CD1c-positive myeloid dendritic cell (primary cell): ENCODE measurements at regions not wholly inside any gene's neighbourhood (a gene's known extent, or its start where the extent isn't known, plus 50 kb on each side); places are given as distances from the start of the nearest gene placed in this dataset.

Experiments
- DNase-seq: peaks from one replicate; pipeline ENCODE4 v3.0.0-alpha.2; 2016; ENCODE audit errors: extremely low spot score

GRCh38 chr3:103624271-103624670 lies 1189.5 kb downstream of the ZPLD1 start:
- no peak for DNase-seq

GRCh38 chr3:103629391-103629790 lies 1194.6 kb downstream of the ZPLD1 start:
- DNase-seq, result no peak

GRCh38 chr3:103644450-103644849 lies 1209.6 kb downstream of the ZPLD1 start:
- DNase-seq, result no peak

- no peak for DNase-seq
Measured at GRCh38 chr3:103653996-103654395, 1219.2 kb downstream of the ZPLD1 start.

GRCh38 chr3:103657756-103658155 lies 1222.9 kb downstream of the ZPLD1 start:
- no peak for DNase-seq

- DNase-seq, result no peak
Measured at GRCh38 chr3:103660810-103661209, 1226.0 kb downstream of the ZPLD1 start.

GRCh38 chr3:103662591-103662990 lies 1227.8 kb downstream of the ZPLD1 start:
- no peak for DNase-seq

GRCh38 chr3:103672346-103672745 lies 1237.5 kb downstream of the ZPLD1 start:
- DNase-seq, result no peak

GRCh38 chr3:103684904-103685303 lies 1250.1 kb downstream of the ZPLD1 start:
- no peak for DNase-seq

GRCh38 chr3:103685939-103686338 lies 1251.1 kb downstream of the ZPLD1 start:
- no peak for DNase-seq

GRCh38 chr3:103690536-103690935 lies 1255.7 kb downstream of the ZPLD1 start:
- no peak for DNase-seq

GRCh38 chr3:103693831-103694230 lies 1259.0 kb downstream of the ZPLD1 start:
- DNase-seq, result no peak

- no peak for DNase-seq
Measured at GRCh38 chr3:103698646-103699045, 1263.8 kb downstream of the ZPLD1 start.

GRCh38 chr3:103699228-103699627 lies 1264.4 kb downstream of the ZPLD1 start:
- DNase-seq, result no peak

GRCh38 chr3:103705641-103706040 lies 1270.8 kb downstream of the ZPLD1 start:
- no peak for DNase-seq

- no peak for DNase-seq
Measured at GRCh38 chr3:103706671-103707070, 1271.9 kb downstream of the ZPLD1 start.

GRCh38 chr3:103711670-103712069 lies 1276.9 kb downstream of the ZPLD1 start:
- no peak for DNase-seq

- DNase-seq, result no peak
Measured at GRCh38 chr3:103712320-103713008, 1277.6 kb downstream of the ZPLD1 start.

- no peak for DNase-seq
Measured at GRCh38 chr3:103729547-103729946, 1294.7 kb downstream of the ZPLD1 start.

GRCh38 chr3:103730744-103731143 lies 1295.9 kb downstream of the ZPLD1 start:
- DNase-seq, result no peak

GRCh38 chr3:103752986-103753385 lies 1318.2 kb downstream of the ZPLD1 start:
- no peak for DNase-seq

- no peak for DNase-seq
Measured at GRCh38 chr3:103767635-103768034, 1332.8 kb downstream of the ZPLD1 start.

GRCh38 chr3:103785017-103785416 lies 1350.2 kb downstream of the ZPLD1 start:
- no peak for DNase-seq

GRCh38 chr3:103785537-103785936 lies 1350.7 kb downstream of the ZPLD1 start:
- no peak for DNase-seq
